HG03095 (cell line): ENCODE measurements at regions not wholly inside any gene's neighbourhood (a gene's known extent, or its start where the extent isn't known, plus 50 kb on each side); places are given as distances from the start of the nearest gene placed in this dataset.

Source experiments
- ATAC-seq: cut with Tn5 transposase; IDR thresholded peaks from one replicate; pipeline ENCODE4 v1.9.1; 2021; ENCODE audit warnings: moderate library complexity; ENCODE audit not compliant: unreplicated experiment

GRCh38 chr2:122816803-122817202, 1061.4 kb downstream of the TSN start:
- no peak for ATAC-seq

- no peak for ATAC-seq
These were observed 1066.9 kb downstream of the TSN start for GRCh38 chr2:122822319-122822718.

- ATAC-seq: no peak
These were observed 1074.7 kb downstream of the TSN start for GRCh38 chr2:122830157-122830556.

GRCh38 chr2:122831649-122832048, 1076.2 kb downstream of the TSN start:
- ATAC-seq: no peak

- ATAC-seq: no peak
These were observed 1088.1 kb downstream of the TSN start for GRCh38 chr2:122843503-122843902.

GRCh38 chr2:122851161-122851560, 1095.7 kb downstream of the TSN start:
- ATAC-seq: no peak

- ATAC-seq: no peak
These were observed 1096.6 kb downstream of the TSN start for GRCh38 chr2:122851972-122852531.

- ATAC-seq: no peak
These were observed 1101.2 kb downstream of the TSN start for GRCh38 chr2:122856696-122857095.

- ATAC-seq: no peak
These were observed 1102.7 kb downstream of the TSN start for GRCh38 chr2:122858075-122858702.

- ATAC-seq: no peak
These were observed 1103.4 kb downstream of the TSN start for GRCh38 chr2:122858813-122859212.

- ATAC-seq: no peak
These were observed 1103.8 kb downstream of the TSN start for GRCh38 chr2:122859260-122859659.

GRCh38 chr2:122863532-122863931, 1108.1 kb downstream of the TSN start:
- ATAC-seq: no peak

- no peak for ATAC-seq
These were observed 1109.3 kb downstream of the TSN start for GRCh38 chr2:122864728-122865127.

GRCh38 chr2:122866095-122866494, 1110.6 kb downstream of the TSN start:
- no peak for ATAC-seq

GRCh38 chr2:122867941-122868340, 1112.5 kb downstream of the TSN start:
- ATAC-seq: no peak

GRCh38 chr2:122868646-122869275, 1113.3 kb downstream of the TSN start:
- ATAC-seq: no peak

GRCh38 chr2:122873951-122874350, 1118.5 kb downstream of the TSN start:
- ATAC-seq: no peak

GRCh38 chr2:122875091-122875865, 1119.8 kb downstream of the TSN start:
- ATAC-seq: no peak

- ATAC-seq: no peak
These were observed 1128.4 kb downstream of the TSN start for GRCh38 chr2:122883849-122884248.

GRCh38 chr2:122884889-122885288, 1129.4 kb downstream of the TSN start:
- no peak for ATAC-seq

- ATAC-seq: no peak
These were observed 1130.0 kb downstream of the TSN start for GRCh38 chr2:122885436-122885835.
